ENCODE measurements at regions not wholly inside any gene's neighbourhood (a gene's known extent, or its start where the extent isn't known, plus 50 kb on each side); places are given as distances from the start of the nearest gene placed in this dataset.
"Not testable (repeated sequence)": the region's sequence is repeated elsewhere in the genome, so short reads cannot be mapped to it uniquely, and the experiment has no call there.

- WGBS, 2 experiments (ENCODE audit: insufficient coverage in 2 of 2) = no CpG with 5 or more reads among the region's 2 CpGs
- Histone ChIP-seq H3K9me3 (ENCODE audit: control insufficient read depth, low read length) (no peaks in the 10 kb centered on the region), H3K4me3 (ENCODE audit: extremely low read depth, insufficient read depth, low read length, poor library complexity, severe bottlenecking) (no peak overlapping the region), H3K4me1 (ENCODE audit: control insufficient read depth, insufficient read depth, low read length, poor library complexity, severe bottlenecking) (no peaks in the 10 kb centered on the region), H3K27ac (ENCODE audit: low read depth, low read length, severe bottlenecking) (no peak overlapping the region), H3K36me3 (ENCODE audit: control insufficient read depth, insufficient read depth, low read length) (no peaks in the 10 kb centered on the region)
These were observed 105.0 kb upstream of the PRSS3 start for GRCh38 chr9:33690143-33690933.

GRCh38 chr9:33695299-33695698, 100.1 kb upstream of the PRSS3 start:
- no peaks in the 10 kb centered on the region for H3K9me3 ChIP-seq (ENCODE audit: control insufficient read depth, low read length)
- no peaks in the 10 kb centered on the region for H3K36me3 ChIP-seq (ENCODE audit: control insufficient read depth, insufficient read depth, low read length)
- no peaks in the 10 kb centered on the region for H3K4me1 ChIP-seq (ENCODE audit: control insufficient read depth, insufficient read depth, low read length, poor library complexity, severe bottlenecking)
- no peak overlapping the region for H3K4me3 ChIP-seq (ENCODE audit: extremely low read depth, insufficient read depth, low read length, poor library complexity, severe bottlenecking)
- 71 to 100% methylated on average over 1 of the region's 2 CpGs for WGBS, 2 experiments (ENCODE audit: insufficient coverage in 2 of 2)
- no peak overlapping the region for H3K27ac ChIP-seq (ENCODE audit: low read depth, low read length, severe bottlenecking)

- Histone ChIP-seq H3K4me1 (ENCODE audit: control insufficient read depth, insufficient read depth, low read length, poor library complexity, severe bottlenecking) (no peaks in the 10 kb centered on the region), H3K27ac (ENCODE audit: low read depth, low read length, severe bottlenecking) (no peak overlapping the region), H3K4me3 (ENCODE audit: extremely low read depth, insufficient read depth, low read length, poor library complexity, severe bottlenecking) (no peak overlapping the region), H3K36me3 (ENCODE audit: control insufficient read depth, insufficient read depth, low read length) (no peaks in the 10 kb centered on the region), H3K9me3 (ENCODE audit: control insufficient read depth, low read length) (no peaks in the 10 kb centered on the region)
- WGBS, 2 experiments (ENCODE audit: insufficient coverage in 2 of 2) = 93 to 100% methylated on average over 1 to 2 of the region's 3 CpGs
These were observed 99.5 kb upstream of the PRSS3 start for GRCh38 chr9:33695856-33696255.

- Histone ChIP-seq H3K27ac (ENCODE audit: low read depth, low read length, severe bottlenecking) (no peak overlapping the region), H3K4me1 (ENCODE audit: control insufficient read depth, insufficient read depth, low read length, poor library complexity, severe bottlenecking) (no peaks in the 10 kb centered on the region), H3K4me3 (ENCODE audit: extremely low read depth, insufficient read depth, low read length, poor library complexity, severe bottlenecking) (no peak overlapping the region), H3K36me3 (ENCODE audit: control insufficient read depth, insufficient read depth, low read length) (no peaks in the 10 kb centered on the region), H3K9me3 (ENCODE audit: control insufficient read depth, low read length) (no peaks in the 10 kb centered on the region)
These were observed 98.2 kb upstream of the PRSS3 start for GRCh38 chr9:33697171-33697570.

GRCh38 chr9:33698267-33698666, 97.1 kb upstream of the PRSS3 start:
- H3K4me1 ChIP-seq (ENCODE audit: control insufficient read depth, insufficient read depth, low read length, poor library complexity, severe bottlenecking) = no peaks in the 10 kb centered on the region
- 80% methylated on average over 1 of the region's 1 CpG; no CpG with 5 or more reads in 1 of the 2 experiments for WGBS, 2 experiments (ENCODE audit: insufficient coverage in 2 of 2)
- no peak overlapping the region for H3K27ac ChIP-seq (ENCODE audit: low read depth, low read length, severe bottlenecking)
- no peaks in the 10 kb centered on the region for H3K9me3 ChIP-seq (ENCODE audit: control insufficient read depth, low read length)
- no peak overlapping the region for H3K4me3 ChIP-seq (ENCODE audit: extremely low read depth, insufficient read depth, low read length, poor library complexity, severe bottlenecking)
- no peaks in the 10 kb centered on the region for H3K36me3 ChIP-seq (ENCODE audit: control insufficient read depth, insufficient read depth, low read length)

- H3K36me3 ChIP-seq (ENCODE audit: control insufficient read depth, insufficient read depth, low read length); H3K4me3 ChIP-seq (ENCODE audit: extremely low read depth, insufficient read depth, low read length, poor library complexity, severe bottlenecking); H3K4me1 ChIP-seq (ENCODE audit: control insufficient read depth, insufficient read depth, low read length, poor library complexity, severe bottlenecking); H3K27ac ChIP-seq (ENCODE audit: low read depth, low read length, severe bottlenecking); H3K9me3 ChIP-seq (ENCODE audit: control insufficient read depth, low read length): not testable (repeated sequence)
- WGBS, 2 experiments (ENCODE audit: insufficient coverage in 2 of 2) = 100% methylated on average over 2 of the region's 2 CpGs; no CpG with 5 or more reads in 1 of the 2 experiments
These were observed 94.4 kb upstream of the PRSS3 start for GRCh38 chr9:33700940-33701339.

- Histone ChIP-seq H3K4me1 (ENCODE audit: control insufficient read depth, insufficient read depth, low read length, poor library complexity, severe bottlenecking) (no peaks in the 10 kb centered on the region), H3K27ac (ENCODE audit: low read depth, low read length, severe bottlenecking) (no peak overlapping the region), H3K4me3 (ENCODE audit: extremely low read depth, insufficient read depth, low read length, poor library complexity, severe bottlenecking) (no peak overlapping the region), H3K36me3 (ENCODE audit: control insufficient read depth, insufficient read depth, low read length) (no peaks in the 10 kb centered on the region), H3K9me3 (ENCODE audit: control insufficient read depth, low read length) (no peaks in the 10 kb centered on the region)
- WGBS, 2 experiments (ENCODE audit: insufficient coverage in 2 of 2) = 88 to 96% methylated on average over 5 to 7 of the region's 8 CpGs
These were observed 91.8 kb upstream of the PRSS3 start for GRCh38 chr9:33703430-33704102.

- not testable (repeated sequence) for H3K4me3 ChIP-seq (ENCODE audit: extremely low read depth, insufficient read depth, low read length, poor library complexity, severe bottlenecking); H3K4me1 ChIP-seq (ENCODE audit: control insufficient read depth, insufficient read depth, low read length, poor library complexity, severe bottlenecking); H3K27ac ChIP-seq (ENCODE audit: low read depth, low read length, severe bottlenecking); H3K36me3 ChIP-seq (ENCODE audit: control insufficient read depth, insufficient read depth, low read length); H3K9me3 ChIP-seq (ENCODE audit: control insufficient read depth, low read length)
- 77% methylated on average over 2 of the region's 2 CpGs; no CpG with 5 or more reads in 1 of the 2 experiments for WGBS, 2 experiments (ENCODE audit: insufficient coverage in 2 of 2)
These were observed 89.9 kb upstream of the PRSS3 start for GRCh38 chr9:33705440-33705839.

GRCh38 chr9:33708441-33708840, 86.9 kb upstream of the PRSS3 start:
- Histone ChIP-seq H3K27ac (ENCODE audit: low read depth, low read length, severe bottlenecking) (no peak overlapping the region), H3K4me1 (ENCODE audit: control insufficient read depth, insufficient read depth, low read length, poor library complexity, severe bottlenecking) (no peaks in the 10 kb centered on the region)
- 81 to 83% methylated on average over 2 of the region's 2 CpGs for WGBS, 2 experiments (ENCODE audit: insufficient coverage in 2 of 2)

GRCh38 chr9:33709269-33709668, 86.1 kb upstream of the PRSS3 start:
- Histone ChIP-seq H3K36me3 (ENCODE audit: control insufficient read depth, insufficient read depth, low read length) (no peaks in the 10 kb centered on the region), H3K27ac (ENCODE audit: low read depth, low read length, severe bottlenecking) (no peak overlapping the region), H3K4me1 (ENCODE audit: control insufficient read depth, insufficient read depth, low read length, poor library complexity, severe bottlenecking) (no peaks in the 10 kb centered on the region), H3K9me3 (ENCODE audit: control insufficient read depth, low read length) (no peaks in the 10 kb centered on the region), H3K4me3 (ENCODE audit: extremely low read depth, insufficient read depth, low read length, poor library complexity, severe bottlenecking) (no peak overlapping the region)
- 67 to 80% methylated on average over 1 of the region's 3 CpGs for WGBS, 2 experiments (ENCODE audit: insufficient coverage in 2 of 2)

More at GRCh38 chr9:33708441-33708840, 86.9 kb upstream of the PRSS3 start:
- Histone ChIP-seq H3K9me3 (ENCODE audit: control insufficient read depth, low read length) (no peaks in the 10 kb centered on the region), H3K36me3 (ENCODE audit: control insufficient read depth, insufficient read depth, low read length) (no peaks in the 10 kb centered on the region), H3K4me3 (ENCODE audit: extremely low read depth, insufficient read depth, low read length, poor library complexity, severe bottlenecking) (no peak overlapping the region)

- H3K4me3 ChIP-seq (ENCODE audit: extremely low read depth, insufficient read depth, low read length, poor library complexity, severe bottlenecking); H3K9me3 ChIP-seq (ENCODE audit: control insufficient read depth, low read length); H3K4me1 ChIP-seq (ENCODE audit: control insufficient read depth, insufficient read depth, low read length, poor library complexity, severe bottlenecking); H3K36me3 ChIP-seq (ENCODE audit: control insufficient read depth, insufficient read depth, low read length); H3K27ac ChIP-seq (ENCODE audit: low read depth, low read length, severe bottlenecking): not testable (repeated sequence)
- no CpG with 5 or more reads among the region's 1 CpG for WGBS, 2 experiments (ENCODE audit: insufficient coverage in 2 of 2)
These were observed 83.9 kb upstream of the PRSS3 start for GRCh38 chr9:33711418-33711817.

Data from mesodermal cell (in vitro differentiated cells).